HepG2 (cell line): ENCODE measurements at regions not wholly inside any gene's neighbourhood (a gene's known extent, or its start where the extent isn't known, plus 50 kb on each side); places are given as distances from the start of the nearest gene placed in this dataset.

Experiments used
- ATAC-seq: fragments of 200-7000 bp; cut with Tn5 transposase; 3 replicates; pipeline ENCODE4 v1.9.1; 2020; ENCODE audit warnings: mild to moderate bottlenecking, moderate library complexity
- BruUV-seq: library from RNA; stranded (reverse); fragments of 400-500 nt; replicated peaks from 2 replicates; lab custom pipeline; 2021; lab: Mats Ljungman, UMichigan
- CTCF ChIA-PET: fragments of 300-600 bp; formaldehyde crosslinking; extraction: SDS; loops from one replicate; lab custom pipeline; 2021; ENCODE audit warnings: low total read pairs, inconsistent platforms, low intra/inter-chr PET ratio; lab: Yijun Ruan, JAX
- POLR2A ChIA-PET: fragments of 350-600 bp; sonication (Branson Sonifier 250); formaldehyde crosslinking; loops from one replicate; lab custom pipeline; 2020; ENCODE audit warnings: antibody characterized with exemption, inconsistent platforms; lab: Yijun Ruan, JAX
- DNase-seq: peaks from one replicate; pipeline ENCODE4 v3.0.0-alpha.2; 2015; ENCODE audit warnings: low spot score
- FAIRE-seq: peaks from 3 replicates; lab custom pipeline; 2011; peaks lifted over from hg19 to GRCh38; lab: Jason Lieb, UNC
- H2AFZ ChIP-seq: one replicate; pipeline ENCODE4 v1.6.1; 2011; ENCODE audit warnings: low read length, inconsistent platforms
- H3K27ac ChIP-seq: fragments of 300-600 bp; 3 replicates; pipeline ENCODE4 v1.8.0; 2011; ENCODE audit warnings: mixed run types, mild to moderate bottlenecking, mixed read lengths, low read length, inconsistent platforms; ENCODE audit not compliant: insufficient read depth; ENCODE audit errors: extremely low read length
- H3K27me3 ChIP-seq, 2 experiments: fragments of 200-600 bp in 1 of 2; 2 replicates in 1 of 2; 3 replicates in 1 of 2; pipeline versions ENCODE4 v1.6.0 to v1.8.0; 2011; ENCODE audit warnings: low read length in 2 of 2, mild to moderate bottlenecking in 2 of 2, moderate library complexity in 2 of 2, inconsistent platforms in 1 of 2; ENCODE audit not compliant: insufficient read depth in 2 of 2, control insufficient read depth in 1 of 2
- H3K36me3 ChIP-seq, 2 experiments: fragments of 200-600 bp in 1 of 2; replicated peaks in 1 of 2; 2 replicates in 1 of 2; 3 replicates in 1 of 2; pipeline versions ENCODE4 v1.5.1 to v1.8.0; 2011; ENCODE audit warnings: low read length in 2 of 2, inconsistent platforms in 1 of 2; ENCODE audit not compliant: insufficient read depth in 2 of 2, control insufficient read depth in 1 of 2
- H3K4me1 ChIP-seq: 2 replicates; pipeline ENCODE4 v1.5.1; 2012; ENCODE audit warnings: low read length, inconsistent platforms; ENCODE audit not compliant: insufficient read depth
- H3K4me2 ChIP-seq: 2 replicates; pipeline ENCODE4 v1.6.0; 2011; ENCODE audit warnings: low read depth, low read length, inconsistent platforms
- H3K4me3 ChIP-seq, 3 experiments: fragments of 200-600 bp in 1 of 3; sonication (generic), shearing (Covaris generic) in 1 of 3; replicated peaks in 1 of 3; 2 replicates each; pipeline ENCODE4 v1.5.1; 2011 to 2016; ENCODE audit warnings: low read length in 3 of 3, inconsistent platforms in 2 of 3, low read depth in 2 of 3, mild to moderate bottlenecking in 2 of 3, control low read depth in 1 of 3, mixed read lengths in 1 of 3; ENCODE audit not compliant: insufficient read depth in 1 of 3
- H3K79me2 ChIP-seq: one replicate; pipeline ENCODE4 v1.6.1; 2011; ENCODE audit warnings: low read length, inconsistent platforms; ENCODE audit not compliant: insufficient read depth
- H3K9ac ChIP-seq: 2 replicates; pipeline ENCODE4 v1.6.0; 2011; ENCODE audit warnings: mild to moderate bottlenecking, low read depth, low read length, inconsistent platforms; ENCODE audit not compliant: insufficient read depth
- H3K9me3 ChIP-seq: 2 replicates; pipeline ENCODE4 v1.5.1; 2012; ENCODE audit warnings: mild to moderate bottlenecking, low read length
- H4K20me1 ChIP-seq: 2 replicates; pipeline ENCODE4 v1.6.0; 2011; ENCODE audit warnings: inconsistent platforms, mild to moderate bottlenecking, low read length, moderate library complexity; ENCODE audit not compliant: insufficient read depth
- ATF1 ChIP-seq: IDR thresholded peaks from 2 replicates; pipeline ENCODE4 v1.6.1; 2016; ENCODE audit warnings: mild to moderate bottlenecking, control low read depth
- DNMT1 ChIP-seq: sonication (generic); formaldehyde crosslinking; IDR thresholded peaks from 2 replicates; pipeline ENCODE4 v1.5.1; 2020; ENCODE audit warnings: mild to moderate bottlenecking, missing genetic modification reagents
- FOSL1 ChIP-seq: sonication (generic); formaldehyde crosslinking; IDR thresholded peaks from 2 replicates; pipeline ENCODE4 v1.9.0; 2021; ENCODE audit warnings: missing genetic modification reagents, borderline replicate concordance
- HMG20A ChIP-seq: IDR thresholded peaks from 2 replicates; pipeline ENCODE4 v1.6.1; 2016; ENCODE audit warnings: borderline replicate concordance
- KDM1A ChIP-seq: IDR thresholded peaks from 2 replicates; pipeline ENCODE4 v1.6.1; 2016; ENCODE audit warnings: missing compliant biosample characterization
- MBNL3 ChIP-seq: fragments of 250-450 bp; sonication (Bioruptor Pico); conservative IDR thresholded peaks from 2 replicates; pipeline ENCODE4 v1.8.0; 2022; ENCODE audit warnings: mild to moderate bottlenecking, inconsistent platforms
- MZF1 ChIP-seq: sonication (generic); formaldehyde crosslinking; IDR thresholded peaks from 2 replicates; pipeline ENCODE4 v1.8.1; 2023; ENCODE audit warnings: mild to moderate bottlenecking, missing genetic modification reagents, borderline replicate concordance
- NFKBIZ ChIP-seq: IDR thresholded peaks from 2 replicates; pipeline ENCODE4 v1.6.1; 2018; ENCODE audit warnings: missing genetic modification reagents, missing compliant biosample characterization
- RFXANK ChIP-seq: IDR thresholded peaks from 2 replicates; pipeline ENCODE4 v1.6.1; 2016
- SAFB2 ChIP-seq: sonication (generic); formaldehyde crosslinking; IDR thresholded peaks from 2 replicates; pipeline ENCODE4 v1.5.1; 2020; ENCODE audit warnings: missing genetic modification reagents, low read depth, mild to moderate bottlenecking, borderline replicate concordance
- TARDBP ChIP-seq: sonication (generic); formaldehyde crosslinking; IDR thresholded peaks from 2 replicates; pipeline ENCODE4 v1.8.0; 2022; ENCODE audit warnings: mild to moderate bottlenecking, missing genetic modification reagents
- USF2 ChIP-seq, 2 experiments: sonication (generic) in 1 of 2; formaldehyde crosslinking in 1 of 2; IDR thresholded peaks; 2 replicates each; pipeline versions ENCODE4 v1.5.1 to v1.6.1; 2011 to 2020; ENCODE audit warnings: borderline replicate concordance in 1 of 2, low read depth in 1 of 2, low read length in 1 of 2, mild to moderate bottlenecking in 1 of 2, missing genetic modification reagents in 1 of 2, moderate library complexity in 1 of 2
- ZC3H4 ChIP-seq: sonication (generic); formaldehyde crosslinking; IDR thresholded peaks from 2 replicates; pipeline ENCODE4 v1.4.0; 2020; ENCODE audit warnings: missing genetic modification reagents, borderline replicate concordance
- ZNF296 ChIP-seq: sonication (generic); formaldehyde crosslinking; conservative IDR thresholded peaks from 2 replicates; pipeline ENCODE4 v1.5.0; 2020; ENCODE audit warnings: mild to moderate bottlenecking, missing genetic modification reagents
- in situ Hi-C: cut with HindIII; loops from 2 replicates; pipeline ENCODE4 v1.10.0; 2017; ENCODE audit warnings: low pct_unique_long_range_greater_than_20kb; ENCODE audit not compliant: extremely low pct_ligation_motif_present
- intact Hi-C: fragments of 100-400 bp; cut with micrococcal nuclease; formaldehyde crosslinking; loops from one replicate; pipeline ENCODE4 v1.10.0; 2022; ENCODE audit not compliant: unreplicated experiment
- TF ChIP-seq, protein P1 (sequence below): sonication (generic); formaldehyde crosslinking; IDR thresholded peaks from 2 replicates; pipeline ENCODE4 v1.4.0; 2020; ENCODE audit warnings: missing genetic modification reagents, borderline replicate concordance
- TF ChIP-seq, protein P2 (sequence below): sonication (generic); formaldehyde crosslinking; IDR thresholded peaks from 2 replicates; pipeline ENCODE4 v1.8.1; 2023; ENCODE audit warnings: mild to moderate bottlenecking, inconsistent platforms, moderate library complexity, missing genetic modification reagents, borderline replicate concordance

DNA sequence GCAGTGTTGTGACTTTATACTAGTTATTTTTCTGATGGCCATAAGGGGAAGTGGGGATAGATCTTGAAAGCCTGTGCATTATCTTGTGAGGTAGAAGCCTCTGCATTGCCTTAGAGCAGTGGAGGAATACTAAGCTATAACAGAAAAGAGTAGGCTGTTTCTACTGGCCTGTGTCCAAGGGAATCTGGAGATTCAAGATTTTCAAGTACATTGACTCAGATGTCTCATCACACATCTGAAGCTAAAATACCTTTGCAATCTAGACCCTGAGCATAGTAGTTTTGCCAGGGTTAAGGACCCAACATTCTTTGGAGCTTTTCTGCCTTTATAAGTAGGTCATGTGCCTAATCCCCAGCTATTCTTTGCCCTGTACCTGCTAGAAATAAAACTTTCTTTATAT is 272.3 kb downstream of the TENT5A start:
- intact Hi-C loops (no loop called here), in situ Hi-C loops (no loop called here)
- DNase-seq (no peak), FAIRE-seq (no peak), ATAC-seq (no peak)
- ChIA-PET POLR2A (no interaction called here), CTCF (no interaction called here)
- Histone ChIP-seq H2AFZ (no peak overlapping the region), H3K79me2 (no peaks in the 10 kb centered on the region), H3K9ac (no peak overlapping the region), H3K9me3 (no peaks in the 10 kb centered on the region), H3K4me2 (no peak overlapping the region), H3K4me3 (no peak overlapping the region), H4K20me1 (no peaks in the 10 kb centered on the region), H3K36me3 (no peaks in the 10 kb centered on the region), H3K4me1 (no peaks in the 10 kb centered on the region), H3K27me3 (no peaks in the 10 kb centered on the region), H3K27ac (no peak overlapping the region)
- no TSS peak for BruUV-seq
- TF ChIP-seq ZC3H4 (no peak), HMG20A (CRISPR knock-in tag) (no peak), RFXANK (CRISPR knock-in tag) (no peak), MZF1 (no peak), FOSL1 (no peak), MBNL3 (CRISPR knock-in tag) (no peak), ZNF296 (CRISPR knock-in tag) (no peak), TARDBP (no peak), SAFB2 (CRISPR knock-in tag) (no peak), KDM1A (CRISPR knock-in tag) (no peak), ATF1 (CRISPR knock-in tag) (no peak), USF2 (IDR thresholded peaks at IDR 0.05; ENCODE audit: low read depth, low read length) (no peak), USF2 (CRISPR knock-in tag; IDR thresholded peaks at IDR 0.05; ENCODE audit: borderline replicate concordance) (no peak), NFKBIZ (no peak), DNMT1 (CRISPR knock-in tag) (no peak)
- TF ChIP-seq, protein P1, sequence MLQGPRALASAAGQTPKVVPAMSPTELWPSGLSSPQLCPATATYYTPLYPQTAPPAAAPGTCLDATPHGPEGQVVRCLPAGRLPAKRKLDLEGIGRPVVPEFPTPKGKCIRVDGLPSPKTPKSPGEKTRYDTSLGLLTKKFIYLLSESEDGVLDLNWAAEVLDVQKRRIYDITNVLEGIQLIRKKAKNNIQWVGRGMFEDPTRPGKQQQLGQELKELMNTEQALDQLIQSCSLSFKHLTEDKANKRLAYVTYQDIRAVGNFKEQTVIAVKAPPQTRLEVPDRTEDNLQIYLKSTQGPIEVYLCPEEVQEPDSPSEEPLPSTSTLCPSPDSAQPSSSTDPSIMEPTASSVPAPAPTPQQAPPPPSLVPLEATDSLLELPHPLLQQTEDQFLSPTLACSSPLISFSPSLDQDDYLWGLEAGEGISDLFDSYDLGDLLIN (CRISPR knock-in tag): no peak
- TF ChIP-seq, protein P2, sequence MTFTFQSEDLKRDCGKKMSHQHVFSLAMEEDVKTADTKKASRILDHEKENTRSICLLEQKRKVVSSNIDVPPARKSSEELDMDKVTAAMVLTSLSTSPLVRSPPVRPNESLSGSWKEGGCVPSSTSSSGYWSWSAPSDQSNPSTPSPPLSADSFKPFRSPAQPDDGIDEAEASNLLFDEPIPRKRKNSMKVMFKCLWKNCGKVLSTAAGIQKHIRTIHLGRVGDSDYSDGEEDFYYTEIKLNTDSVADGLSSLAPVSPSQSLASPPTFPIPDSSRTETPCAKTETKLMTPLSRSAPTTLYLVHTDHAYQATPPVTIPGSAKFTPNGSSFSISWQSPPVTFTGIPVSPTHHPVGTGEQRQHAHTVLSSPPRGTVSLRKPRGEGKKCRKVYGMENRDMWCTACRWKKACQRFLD: no peak
